ENCODE measurements at regions not wholly inside any gene's neighbourhood (a gene's known extent, or its start where the extent isn't known, plus 50 kb on each side); places are given as distances from the start of the nearest gene placed in this dataset.

GRCh38 chr3:16807391-16807790 lies 77.4 kb upstream of the PLCL2 start:
- Histone ChIP-seq H3K27ac (ENCODE audit: low read length) (no peak overlapping the region), H3K9me3 (ENCODE audit: low read length) (no peaks in the 10 kb centered on the region), H3K79me2 (replicated peaks; ENCODE audit: insufficient read depth, low read length) (no peaks in the 10 kb centered on the region), H3K9ac (ENCODE audit: low read length) (no peak overlapping the region), H3F3A (ENCODE audit: insufficient read depth, low read length, poor library complexity, severe bottlenecking) (peaks cover 3% of the 10 kb centered on the region), H3K4me3 (ENCODE audit: low read length) (no peak overlapping the region), H3K9me2 (ENCODE audit: insufficient read depth, low read length) (no peaks in the 10 kb centered on the region), H3K27me3 (ENCODE audit: insufficient read depth, low read depth, low read length) (no peaks in the 10 kb centered on the region), H4K20me1 (ENCODE audit: insufficient read depth) (no peaks in the 10 kb centered on the region), H3K36me3 (ENCODE audit: insufficient read depth, low read length) (no peaks in the 10 kb centered on the region), H2AFZ (ENCODE audit: low read depth, low read length) (no peak overlapping the region), H3K4me2 (ENCODE audit: low read length) (no peak overlapping the region)
- TF ChIP-seq REST (IDR thresholded peaks at IDR 0.05; ENCODE audit: borderline replicate concordance) = no peak
- no peak for TF ChIP-seq CTCF (IDR thresholded peaks at IDR 0.05; ENCODE audit: poor library complexity, severe bottlenecking)
- TF ChIP-seq EZH2 (IDR thresholded peaks at IDR 0.05; ENCODE audit: borderline replicate concordance, insufficient read depth, low read length, poor library complexity, severe bottlenecking) = no peak
- no peak for TF ChIP-seq SMC3 (conservative IDR thresholded peaks at IDR 0.05; ENCODE audit: poor library complexity)
- TF ChIP-seq RAD21 (conservative IDR thresholded peaks at IDR 0.05) = no peak
- TF ChIP-seq EP300 (conservative IDR thresholded peaks at IDR 0.05; ENCODE audit: poor library complexity, severe bottlenecking) = no peak
- TF ChIP-seq TAF1 (IDR thresholded peaks at IDR 0.05; ENCODE audit: low read depth) = no peak
- no peak for TF ChIP-seq MXI1 (conservative IDR thresholded peaks at IDR 0.05; ENCODE audit: poor library complexity, severe bottlenecking)
- no peak for TF ChIP-seq POLR2AphosphoS5 (IDR thresholded peaks at IDR 0.05)

- Histone ChIP-seq H3K4me2 (ENCODE audit: low read length) (no peak overlapping the region), H3K9me3 (ENCODE audit: low read length) (no peaks in the 10 kb centered on the region), H4K20me1 (ENCODE audit: insufficient read depth) (no peaks in the 10 kb centered on the region), H3K9ac (ENCODE audit: low read length) (peak overlapping the region; percentile 55), H3K27me3 (ENCODE audit: insufficient read depth, low read depth, low read length) (no peaks in the 10 kb centered on the region), H3K27ac (ENCODE audit: low read length) (peak overlapping the region; percentile 89), H3K36me3 (ENCODE audit: insufficient read depth, low read length) (no peaks in the 10 kb centered on the region), H3K4me3 (ENCODE audit: low read length) (peak overlapping the region; percentile 57), H3K79me2 (replicated peaks; ENCODE audit: insufficient read depth, low read length) (no peaks in the 10 kb centered on the region), H2AFZ (ENCODE audit: low read depth, low read length) (no peak overlapping the region), H3F3A (ENCODE audit: insufficient read depth, low read length, poor library complexity, severe bottlenecking) (no peaks in the 10 kb centered on the region), H3K9me2 (ENCODE audit: insufficient read depth, low read length) (no peaks in the 10 kb centered on the region)
- TF ChIP-seq CTCF (IDR thresholded peaks at IDR 0.05; ENCODE audit: poor library complexity, severe bottlenecking) (peak; percentile 25), REST (IDR thresholded peaks at IDR 0.05; ENCODE audit: borderline replicate concordance) (no peak)
Observed at GRCh38 chr3:16808393-16809107, 76.2 kb upstream of the PLCL2 start.
